ENCODE measurements at regions not wholly inside any gene's neighbourhood (a gene's known extent, or its start where the extent isn't known, plus 50 kb on each side); places are given as distances from the start of the nearest gene placed in this dataset.
"Not testable (repeated sequence)": the region's sequence is repeated elsewhere in the genome, so short reads cannot be mapped to it uniquely, and the experiment has no call there.

DNA sequence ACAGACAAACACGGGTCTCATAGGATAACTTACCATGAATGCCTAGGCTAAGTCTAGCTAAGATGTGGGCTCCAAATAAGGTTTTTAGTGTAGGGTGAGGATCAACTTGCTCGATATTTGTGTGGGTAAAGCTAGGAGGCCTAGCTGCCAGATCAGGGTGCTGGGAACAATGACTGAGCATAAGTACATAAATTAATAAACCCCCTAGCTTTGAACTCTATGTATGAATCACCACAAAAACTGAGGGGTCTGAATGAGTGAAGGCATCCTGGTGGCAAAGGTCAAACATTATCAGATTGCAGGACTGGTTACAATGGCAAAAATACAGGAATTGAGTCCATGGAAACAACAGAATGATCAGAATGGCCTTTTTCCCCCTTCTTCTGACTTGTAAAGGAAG, 241.8 kb downstream of the LIPI start:
- TF ChIP-seq CTCF, POLR2A (IDR thresholded peaks at IDR 0.05): not testable (repeated sequence)

Data from testis (tissue), 2 donors.